A673 (cell line): ENCODE measurements at regions not wholly inside any gene's neighbourhood (a gene's known extent, or its start where the extent isn't known, plus 50 kb on each side); places are given as distances from the start of the nearest gene placed in this dataset.
A peak's percentile ranks its signal among the peaks of the same experiment; 100 is the strongest.

ENCODE experiments used
- BruUV-seq: library from RNA; stranded (reverse); fragments of 400-500 nt; replicated peaks from 2 replicates; lab custom pipeline; 2021; lab: Mats Ljungman, UMichigan
- CTCF ChIA-PET: fragments of 300-600 bp; sonication (Branson Sonifier 250); formaldehyde crosslinking; loops from one replicate; lab custom pipeline; 2022; ENCODE audit warnings: antibody characterized with exemption; lab: Charles Lee
- POLR2A ChIA-PET: fragments of 300-600 bp; sonication (Branson Sonifier 250); formaldehyde crosslinking; loops from one replicate; lab custom pipeline; 2022; ENCODE audit warnings: antibody characterized with exemption; ENCODE audit not compliant: low non-redundant PET; lab: Charles Lee
- DNase-seq: peaks from one replicate; pipeline ENCODE4 v3.0.0-alpha.2; 2015; ENCODE audit warnings: low spot score
- H3K27ac ChIP-seq: fragments of 200-600 bp; sonication (generic); 2 replicates; pipeline ENCODE4 v1.5.1; 2016; ENCODE audit warnings: mixed run types, low read depth, mild to moderate bottlenecking, mixed read lengths, antibody characterized with exemption, low read length; ENCODE audit not compliant: poor library complexity, severe bottlenecking
- H3K27me3 ChIP-seq: fragments of 200-600 bp; sonication (generic); replicated peaks from 2 replicates; pipeline ENCODE4 v1.6.1; 2017; ENCODE audit warnings: mixed run types, low read depth, mild to moderate bottlenecking, mixed read lengths, antibody characterized with exemption, low read length; ENCODE audit not compliant: insufficient read depth, poor library complexity
- H3K36me3 ChIP-seq: fragments of 200-600 bp; sonication (generic); 2 replicates; pipeline ENCODE4 v1.6.1; 2016; ENCODE audit warnings: mixed run types, mild to moderate bottlenecking, mixed read lengths, antibody characterized with exemption, low read length; ENCODE audit not compliant: insufficient read depth, poor library complexity, severe bottlenecking
- H3K4me1 ChIP-seq: fragments of 200-600 bp; sonication (generic); 2 replicates; pipeline ENCODE4 v1.6.1; 2017; ENCODE audit warnings: mixed run types, mild to moderate bottlenecking, mixed read lengths, antibody characterized with exemption, low read length; ENCODE audit not compliant: insufficient read depth, poor library complexity, severe bottlenecking
- H3K4me3 ChIP-seq: fragments of 200-600 bp; sonication (generic); 2 replicates; pipeline ENCODE4 v1.5.1; 2016; ENCODE audit warnings: low read depth, mixed run types, mild to moderate bottlenecking, mixed read lengths, low read length; ENCODE audit not compliant: poor library complexity, severe bottlenecking
- H3K9me3 ChIP-seq: fragments of 200-600 bp; sonication (generic); 2 replicates; pipeline ENCODE4 v1.6.1; 2016; ENCODE audit warnings: mixed run types, low read depth, mild to moderate bottlenecking, mixed read lengths, antibody characterized with exemption, low read length; ENCODE audit not compliant: poor library complexity, severe bottlenecking
- EZH2 ChIP-seq: fragments of 200-600 bp; sonication (generic); IDR thresholded peaks from 2 replicates; pipeline ENCODE4 v1.6.1; 2017; ENCODE audit warnings: borderline replicate concordance, low read depth, mild to moderate bottlenecking, mixed read lengths, antibody characterized with exemption, low read length; ENCODE audit not compliant: poor library complexity, severe bottlenecking
- intact Hi-C: fragments of 100-400 bp; cut with micrococcal nuclease; formaldehyde crosslinking; loops from one replicate; pipeline ENCODE4 v1.10.0; 2022; ENCODE audit not compliant: unreplicated experiment
- TF ChIP-seq, protein P1 (sequence below): fragments of 300-800, 200-600 bp; sonication (generic); conservative IDR thresholded peaks from 2 replicates; pipeline ENCODE4 v1.5.1; 2017; ENCODE audit warnings: low read depth, mild to moderate bottlenecking, antibody characterized with exemption, low read length, moderate library complexity, mixed read lengths

- POLR2A ChIA-PET, result no interaction called here
- TF ChIP-seq, protein P1, sequence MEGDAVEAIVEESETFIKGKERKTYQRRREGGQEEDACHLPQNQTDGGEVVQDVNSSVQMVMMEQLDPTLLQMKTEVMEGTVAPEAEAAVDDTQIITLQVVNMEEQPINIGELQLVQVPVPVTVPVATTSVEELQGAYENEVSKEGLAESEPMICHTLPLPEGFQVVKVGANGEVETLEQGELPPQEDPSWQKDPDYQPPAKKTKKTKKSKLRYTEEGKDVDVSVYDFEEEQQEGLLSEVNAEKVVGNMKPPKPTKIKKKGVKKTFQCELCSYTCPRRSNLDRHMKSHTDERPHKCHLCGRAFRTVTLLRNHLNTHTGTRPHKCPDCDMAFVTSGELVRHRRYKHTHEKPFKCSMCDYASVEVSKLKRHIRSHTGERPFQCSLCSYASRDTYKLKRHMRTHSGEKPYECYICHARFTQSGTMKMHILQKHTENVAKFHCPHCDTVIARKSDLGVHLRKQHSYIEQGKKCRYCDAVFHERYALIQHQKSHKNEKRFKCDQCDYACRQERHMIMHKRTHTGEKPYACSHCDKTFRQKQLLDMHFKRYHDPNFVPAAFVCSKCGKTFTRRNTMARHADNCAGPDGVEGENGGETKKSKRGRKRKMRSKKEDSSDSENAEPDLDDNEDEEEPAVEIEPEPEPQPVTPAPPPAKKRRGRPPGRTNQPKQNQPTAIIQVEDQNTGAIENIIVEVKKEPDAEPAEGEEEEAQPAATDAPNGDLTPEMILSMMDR, result no peak
- no peak for TF ChIP-seq EZH2
- Histone ChIP-seq H3K27me3 (no peaks in the 10 kb centered on the region), H3K27ac (no peak overlapping the region), H3K9me3 (no peaks in the 10 kb centered on the region), H3K4me3 (no peak overlapping the region), H3K4me1 (no peaks in the 10 kb centered on the region), H3K36me3 (no peaks in the 10 kb centered on the region)
- intact Hi-C loops, result no loop called here
- CTCF ChIA-PET, result no interaction called here
- no peak for DNase-seq
- BruUV-seq, result no TSS peak
Measured at GRCh38 chr16:74218871-74219270, 77.7 kb upstream of the PSMD7 start.

- Histone ChIP-seq H3K27me3 (no peaks in the 10 kb centered on the region), H3K27ac (no peak overlapping the region), H3K4me1 (no peaks in the 10 kb centered on the region), H3K9me3 (no peaks in the 10 kb centered on the region), H3K36me3 (no peaks in the 10 kb centered on the region), H3K4me3 (no peak overlapping the region)
- ChIA-PET POLR2A (no interaction called here), CTCF (no interaction called here)
- BruUV-seq, result no TSS peak
- no peak for TF ChIP-seq EZH2
- TF ChIP-seq, protein P1, result peak; percentile 15; the same call in 1 of the 2 replicates
- intact Hi-C loops, result no loop called here
- no peak for DNase-seq
Measured at GRCh38 chr16:74216319-74216718, 80.3 kb upstream of the PSMD7 start.

- no TSS peak for BruUV-seq
- CTCF ChIA-PET, result no interaction called here
- Histone ChIP-seq H3K4me1 (no peaks in the 10 kb centered on the region), H3K9me3 (no peaks in the 10 kb centered on the region), H3K36me3 (no peaks in the 10 kb centered on the region), H3K4me3 (no peak overlapping the region), H3K27me3 (no peaks in the 10 kb centered on the region), H3K27ac (no peak overlapping the region)
- DNase-seq, result no peak
- no peak for TF ChIP-seq EZH2
- TF ChIP-seq, protein P1, result no peak
- POLR2A ChIA-PET, result no interaction called here
- intact Hi-C loops, result no loop called here
Measured at GRCh38 chr16:74215249-74215648, 81.4 kb upstream of the PSMD7 start.
